HUES48 (cell line): ENCODE measurements at regions not wholly inside any gene's neighbourhood (a gene's known extent, or its start where the extent isn't known, plus 50 kb on each side); places are given as distances from the start of the nearest gene placed in this dataset.

Source experiments
- H3K27ac ChIP-seq: one replicate; pipeline ENCODE4 v1.7.0; 2013; ENCODE audit warnings: low read depth, low read length, inconsistent platforms
- H3K27me3 ChIP-seq: 2 replicates; pipeline ENCODE4 v1.6.1; 2013; ENCODE audit warnings: mild to moderate bottlenecking, low read length; ENCODE audit not compliant: control insufficient read depth, insufficient read depth
- H3K36me3 ChIP-seq: 2 replicates; pipeline ENCODE4 v1.6.1; 2013; ENCODE audit warnings: low read length; ENCODE audit not compliant: control insufficient read depth, insufficient read depth
- H3K4me1 ChIP-seq: 2 replicates; pipeline ENCODE4 v1.6.1; 2013; ENCODE audit warnings: mild to moderate bottlenecking, low read length; ENCODE audit not compliant: control insufficient read depth, insufficient read depth
- H3K4me3 ChIP-seq: 2 replicates; pipeline ENCODE4 v1.5.1; 2013; ENCODE audit warnings: mild to moderate bottlenecking, low read depth, low read length
- H3K9ac ChIP-seq: 2 replicates; pipeline ENCODE4 v1.6.1; 2013; ENCODE audit warnings: mild to moderate bottlenecking, low read depth, low read length, moderate library complexity
- H3K9me3 ChIP-seq: 2 replicates; pipeline ENCODE4 v1.6.1; 2013; ENCODE audit warnings: low read length; ENCODE audit not compliant: control insufficient read depth, insufficient read depth

- Histone ChIP-seq H3K4me1 (no peaks in the 10 kb centered on the region), H3K9ac (no peak overlapping the region), H3K36me3 (no peaks in the 10 kb centered on the region), H3K27ac (no peak overlapping the region), H3K27me3 (no peaks in the 10 kb centered on the region), H3K4me3 (no peak overlapping the region), H3K9me3 (no peaks in the 10 kb centered on the region; the same call in 1 of the 2 replicates)
These were observed 270.6 kb downstream of the DCAF12L2 start for GRCh38 chrX:125895518-125895917.

GRCh38 chrX:125926295-125926694 is 239.8 kb downstream of the DCAF12L2 start:
- Histone ChIP-seq H3K9me3 (no peaks in the 10 kb centered on the region), H3K4me1 (no peaks in the 10 kb centered on the region), H3K27ac (no peak overlapping the region), H3K36me3 (no peaks in the 10 kb centered on the region), H3K27me3 (no peaks in the 10 kb centered on the region), H3K4me3 (no peak overlapping the region), H3K9ac (no peak overlapping the region)

GRCh38 chrX:125940985-125941384 is 225.1 kb downstream of the DCAF12L2 start:
- Histone ChIP-seq H3K9ac (no peak overlapping the region), H3K4me1 (no peaks in the 10 kb centered on the region), H3K4me3 (no peak overlapping the region), H3K36me3 (no peaks in the 10 kb centered on the region), H3K9me3 (peaks cover 33% of the 10 kb centered on the region), H3K27me3 (no peaks in the 10 kb centered on the region), H3K27ac (no peak overlapping the region)

DNA sequence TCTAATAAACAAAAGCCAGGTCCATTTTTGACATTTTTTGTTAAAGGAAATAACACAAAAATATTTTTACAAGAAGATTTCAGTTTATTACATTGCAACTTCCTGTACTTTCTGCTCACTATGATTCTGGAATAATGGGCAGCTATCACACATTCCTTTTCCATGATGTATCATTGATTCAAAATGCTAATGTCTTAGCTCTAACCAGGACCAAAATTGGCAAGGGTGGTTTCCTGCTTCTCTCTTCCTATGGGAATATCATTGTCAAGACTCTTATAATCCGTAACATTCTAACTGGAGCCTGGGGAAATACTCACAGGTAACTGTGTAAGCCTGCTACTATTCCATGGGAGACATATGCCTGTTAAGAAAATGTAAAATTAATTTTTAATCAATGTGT is 218.6 kb downstream of the DCAF12L2 start:
- H3K4me1 ChIP-seq: no peaks in the 10 kb centered on the region
- H3K36me3 ChIP-seq: no peaks in the 10 kb centered on the region
- H3K27ac ChIP-seq: no peak overlapping the region
- no peaks in the 10 kb centered on the region for H3K27me3 ChIP-seq
- no peak overlapping the region for H3K9ac ChIP-seq
- no peak overlapping the region for H3K4me3 ChIP-seq
- H3K9me3 ChIP-seq: peaks cover 5% of the 10 kb centered on the region; the same call in 1 of the 2 replicates

- Histone ChIP-seq H3K4me3 (no peak overlapping the region), H3K9ac (no peak overlapping the region), H3K36me3 (no peaks in the 10 kb centered on the region), H3K4me1 (0 out of 2 replicates have a peak, but pooled peaks cover 5% of the 10 kb centered on the region), H3K27me3 (no peaks in the 10 kb centered on the region), H3K27ac (no peak overlapping the region), H3K9me3 (no peaks in the 10 kb centered on the region)
These were observed 213.1 kb downstream of the DCAF12L2 start for GRCh38 chrX:125952973-125953372.

- Histone ChIP-seq H3K9me3 (no peaks in the 10 kb centered on the region), H3K27ac (no peak overlapping the region), H3K27me3 (no peaks in the 10 kb centered on the region), H3K9ac (no peak overlapping the region), H3K4me1 (0 out of 2 replicates have a peak, but pooled peaks cover 5% of the 10 kb centered on the region), H3K4me3 (no peak overlapping the region), H3K36me3 (no peaks in the 10 kb centered on the region)
These were observed 212.3 kb downstream of the DCAF12L2 start for GRCh38 chrX:125953814-125954213.

DNA sequence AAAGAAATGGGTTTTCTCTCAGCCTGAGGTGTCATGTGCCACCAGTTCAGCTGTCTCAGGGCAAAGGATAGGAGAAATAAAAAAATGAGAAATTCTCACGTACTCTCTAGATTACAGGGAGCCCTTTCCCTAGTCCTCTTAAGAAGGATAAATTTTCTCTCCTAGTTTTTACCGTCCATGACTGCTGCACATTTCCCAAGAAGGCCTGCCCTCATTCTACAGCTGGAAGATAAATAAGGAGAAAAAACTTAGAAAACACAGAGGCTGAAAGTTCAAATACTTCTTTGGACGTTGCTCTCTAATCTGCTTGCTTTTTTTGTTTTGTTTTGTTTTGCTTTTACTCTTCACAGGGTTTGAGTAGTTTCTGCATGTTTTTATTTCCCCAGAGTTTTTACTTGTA is 211.9 kb downstream of the DCAF12L2 start:
- Histone ChIP-seq H3K36me3 (no peaks in the 10 kb centered on the region), H3K27ac (no peak overlapping the region), H3K4me1 (0 out of 2 replicates have a peak, but pooled peaks cover 5% of the 10 kb centered on the region), H3K9me3 (no peaks in the 10 kb centered on the region), H3K4me3 (no peak overlapping the region), H3K9ac (no peak overlapping the region), H3K27me3 (no peaks in the 10 kb centered on the region)

GRCh38 chrX:125977851-125978250 is 188.2 kb downstream of the DCAF12L2 start:
- no peak overlapping the region for H3K4me3 ChIP-seq
- no peaks in the 10 kb centered on the region for H3K27me3 ChIP-seq

DNA sequence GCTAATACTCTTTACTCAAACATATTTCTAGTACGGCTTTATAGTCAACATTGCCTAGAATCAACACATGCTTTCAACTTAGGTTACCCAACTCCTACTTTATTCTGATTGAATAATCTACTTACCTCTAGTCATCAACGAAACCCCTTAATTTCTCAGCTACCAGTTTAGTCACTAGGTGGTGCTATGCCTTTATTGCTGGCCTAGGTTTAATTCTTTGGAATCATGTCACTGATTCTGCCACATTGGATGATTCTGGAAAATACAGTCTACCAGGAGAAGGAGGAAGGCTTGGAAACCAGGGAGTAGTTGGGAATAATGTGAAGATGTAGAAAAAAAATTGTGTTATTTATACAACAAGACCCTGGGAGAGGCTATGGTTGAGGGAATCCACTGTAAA is 167.7 kb downstream of the DCAF12L2 start:
- H3K9me3 ChIP-seq: no peaks in the 10 kb centered on the region
- no peak overlapping the region for H3K4me3 ChIP-seq
- H3K4me1 ChIP-seq: peaks cover 3% of the 10 kb centered on the region
- H3K27ac ChIP-seq: no peak overlapping the region
- H3K36me3 ChIP-seq: no peaks in the 10 kb centered on the region
- H3K27me3 ChIP-seq: no peaks in the 10 kb centered on the region
- H3K9ac ChIP-seq: no peak overlapping the region

More at GRCh38 chrX:125977851-125978250, 188.2 kb downstream of the DCAF12L2 start:
- H3K9me3 ChIP-seq: no peaks in the 10 kb centered on the region
- H3K9ac ChIP-seq: no peak overlapping the region
- H3K4me1 ChIP-seq: no peaks in the 10 kb centered on the region
- no peak overlapping the region for H3K27ac ChIP-seq
- H3K36me3 ChIP-seq: no peaks in the 10 kb centered on the region

DNA sequence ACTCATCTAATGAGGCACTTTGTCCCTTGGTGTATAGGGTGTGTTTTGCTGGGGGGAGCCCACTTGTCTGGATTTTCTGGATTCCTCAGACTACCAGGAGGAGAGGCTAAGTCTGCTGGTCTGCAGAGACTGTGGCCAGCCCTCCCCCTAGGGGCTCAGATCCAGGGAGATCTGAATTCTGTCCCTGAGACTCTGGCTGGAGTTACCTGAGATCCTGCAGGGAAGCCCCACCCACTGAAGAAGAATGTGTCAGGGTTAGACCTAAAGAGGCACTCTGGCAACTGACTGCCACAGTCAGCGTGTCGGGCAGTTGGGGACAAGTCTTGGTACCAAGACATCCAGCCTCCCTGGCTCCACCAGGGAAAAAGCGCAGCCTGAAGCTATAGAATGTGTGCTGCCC is 138.9 kb downstream of the DCAF12L2 start:
- Histone ChIP-seq H3K4me1 (peaks cover 12% of the 10 kb centered on the region), H3K9ac (no peak overlapping the region), H3K9me3 (no peaks in the 10 kb centered on the region), H3K36me3 (no peaks in the 10 kb centered on the region), H3K27me3 (no peaks in the 10 kb centered on the region), H3K27ac (no peak overlapping the region), H3K4me3 (no peak overlapping the region)

GRCh38 chrX:126030021-126030420 is 136.1 kb downstream of the DCAF12L2 start:
- Histone ChIP-seq H3K27me3 (no peaks in the 10 kb centered on the region), H3K9me3 (no peaks in the 10 kb centered on the region), H3K4me1 (peaks cover 15% of the 10 kb centered on the region), H3K27ac (no peak overlapping the region), H3K4me3 (no peak overlapping the region), H3K9ac (no peak overlapping the region), H3K36me3 (no peaks in the 10 kb centered on the region)

- Histone ChIP-seq H3K4me1 (0 out of 2 replicates have a peak, but pooled peaks cover 8% of the 10 kb centered on the region), H3K36me3 (no peaks in the 10 kb centered on the region)
These were observed 102.1 kb downstream of the DCAF12L2 start for GRCh38 chrX:126063984-126064383.

More at GRCh38 chrX:126063984-126064383, 102.1 kb downstream of the DCAF12L2 start:
- H3K27me3 ChIP-seq: no peaks in the 10 kb centered on the region
- H3K4me3 ChIP-seq: no peak overlapping the region
- H3K9me3 ChIP-seq: no peaks in the 10 kb centered on the region
- H3K27ac ChIP-seq: no peak overlapping the region
- no peak overlapping the region for H3K9ac ChIP-seq
